OCI-LY1 (cell line): ENCODE measurements at regions not wholly inside any gene's neighbourhood (a gene's known extent, or its start where the extent isn't known, plus 50 kb on each side); places are given as distances from the start of the nearest gene placed in this dataset.

Experiments
- EZH2 ChIP-seq: fragments of 200-600 bp; sonication (generic), shearing (Covaris generic); IDR thresholded peaks from 2 replicates; pipeline ENCODE4 v1.8.0; 2017; ENCODE audit warnings: borderline replicate concordance, mixed run types, mild to moderate bottlenecking, antibody characterized with exemption, low read length, moderate library complexity, mixed read lengths
- TF ChIP-seq, protein P1 (sequence below): fragments of 200-600 bp; sonication (generic), shearing (Covaris generic); IDR thresholded peaks from 2 replicates; pipeline ENCODE4 v1.5.1; 2017; ENCODE audit warnings: mild to moderate bottlenecking, antibody characterized with exemption, low read length, moderate library complexity, mixed read lengths

DNA sequence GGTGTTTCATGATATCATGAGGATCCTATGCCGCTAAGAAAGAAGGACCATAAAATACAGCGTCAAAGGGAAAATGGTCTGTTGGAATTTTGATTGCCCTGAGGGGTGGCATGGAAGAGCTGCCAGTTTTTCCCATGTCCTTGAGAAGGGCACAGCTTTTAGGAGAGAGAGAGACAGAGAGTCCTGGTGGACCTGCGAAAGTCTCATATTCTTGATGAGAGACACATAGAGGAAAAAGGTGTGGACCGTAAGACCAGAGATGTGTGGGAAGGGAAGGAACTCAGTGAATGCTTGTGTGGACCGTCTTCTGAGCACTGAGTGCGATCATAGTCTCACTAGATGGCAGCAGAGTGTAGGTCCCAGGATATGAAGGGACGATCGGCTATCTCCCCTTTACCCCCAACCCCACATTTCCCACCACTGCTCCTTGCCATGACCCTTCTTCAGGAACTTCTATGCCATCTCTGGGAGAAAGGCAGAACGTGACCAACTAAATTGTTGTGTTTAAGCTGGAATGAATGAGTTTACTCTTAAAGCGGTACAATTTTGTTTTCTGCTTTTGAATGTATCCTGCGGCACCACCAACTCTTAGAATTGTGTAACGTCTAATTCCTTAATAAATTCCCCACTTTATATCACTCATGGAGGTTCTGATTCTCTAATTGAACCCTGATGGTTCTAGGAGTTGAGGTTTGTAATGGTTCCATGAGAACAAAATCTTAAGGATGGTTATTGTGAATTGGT lies 117.7 kb downstream of the CTH start:
- TF ChIP-seq, protein P1, sequence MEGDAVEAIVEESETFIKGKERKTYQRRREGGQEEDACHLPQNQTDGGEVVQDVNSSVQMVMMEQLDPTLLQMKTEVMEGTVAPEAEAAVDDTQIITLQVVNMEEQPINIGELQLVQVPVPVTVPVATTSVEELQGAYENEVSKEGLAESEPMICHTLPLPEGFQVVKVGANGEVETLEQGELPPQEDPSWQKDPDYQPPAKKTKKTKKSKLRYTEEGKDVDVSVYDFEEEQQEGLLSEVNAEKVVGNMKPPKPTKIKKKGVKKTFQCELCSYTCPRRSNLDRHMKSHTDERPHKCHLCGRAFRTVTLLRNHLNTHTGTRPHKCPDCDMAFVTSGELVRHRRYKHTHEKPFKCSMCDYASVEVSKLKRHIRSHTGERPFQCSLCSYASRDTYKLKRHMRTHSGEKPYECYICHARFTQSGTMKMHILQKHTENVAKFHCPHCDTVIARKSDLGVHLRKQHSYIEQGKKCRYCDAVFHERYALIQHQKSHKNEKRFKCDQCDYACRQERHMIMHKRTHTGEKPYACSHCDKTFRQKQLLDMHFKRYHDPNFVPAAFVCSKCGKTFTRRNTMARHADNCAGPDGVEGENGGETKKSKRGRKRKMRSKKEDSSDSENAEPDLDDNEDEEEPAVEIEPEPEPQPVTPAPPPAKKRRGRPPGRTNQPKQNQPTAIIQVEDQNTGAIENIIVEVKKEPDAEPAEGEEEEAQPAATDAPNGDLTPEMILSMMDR = peak; percentile 58
- no peak for TF ChIP-seq EZH2
